Astrocyte of the spinal cord (primary cell): ENCODE measurements at regions not wholly inside any gene's neighbourhood (a gene's known extent, or its start where the extent isn't known, plus 50 kb on each side); places are given as distances from the start of the nearest gene placed in this dataset.

Source experiments
- DNase-seq: peaks from one replicate; pipeline ENCODE4 v3.0.0; 2011; ENCODE audit warnings: low read depth, low spot score
- H3K4me3 ChIP-seq: 2 replicates; pipeline ENCODE4 v1.5.1; 2011; ENCODE audit warnings: low read depth, mild to moderate bottlenecking, low read length, moderate library complexity
- CTCF ChIP-seq: IDR thresholded peaks from 2 replicates; pipeline ENCODE4 v1.5.1; 2012; ENCODE audit warnings: low read depth, mild to moderate bottlenecking, low read length, inconsistent platforms
- in situ Hi-C: cut with HindIII; loops from 2 replicates; pipeline ENCODE4 v1.10.0; 2017; ENCODE audit warnings: low sequenced_read_pairs

DNA sequence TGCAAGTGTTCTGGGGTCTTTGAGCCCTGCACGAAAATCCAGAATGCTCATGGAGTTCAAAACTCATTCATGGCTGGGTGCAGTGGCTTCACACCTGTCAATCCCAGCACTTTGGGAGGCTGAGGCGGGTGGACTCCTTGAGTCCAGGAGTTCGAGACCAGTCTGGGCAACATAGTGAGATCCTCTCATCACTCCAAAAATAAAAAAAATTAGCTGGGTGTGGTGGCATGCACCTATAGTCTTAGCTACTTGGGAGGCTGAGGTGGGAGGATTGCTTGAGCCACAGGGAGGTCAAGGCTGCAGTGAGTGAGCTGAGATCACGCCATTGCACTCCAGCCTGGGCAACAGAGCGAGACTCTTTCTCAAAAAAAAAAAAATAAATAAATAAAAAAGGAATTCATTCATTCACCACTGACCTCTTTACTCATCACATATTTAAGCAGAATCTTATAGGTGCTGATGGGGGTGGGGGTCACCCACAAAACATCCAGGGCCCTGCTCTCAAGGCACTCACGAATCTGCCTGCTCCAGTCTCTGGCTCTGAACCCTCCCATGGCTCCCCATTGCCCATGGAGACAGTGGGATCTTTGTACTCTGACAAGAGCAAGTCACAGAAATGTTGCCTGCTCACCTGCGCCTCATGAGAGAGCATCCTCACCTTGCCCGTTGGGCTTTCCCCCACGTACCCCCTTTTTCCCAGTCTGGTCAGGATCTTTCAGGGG is 76.7 kb upstream of the IER5L start:
- H3K4me3 ChIP-seq = no peak overlapping the region
- no peak for DNase-seq
- no peak for TF ChIP-seq CTCF
- in situ Hi-C loops = no loop called here

DNA sequence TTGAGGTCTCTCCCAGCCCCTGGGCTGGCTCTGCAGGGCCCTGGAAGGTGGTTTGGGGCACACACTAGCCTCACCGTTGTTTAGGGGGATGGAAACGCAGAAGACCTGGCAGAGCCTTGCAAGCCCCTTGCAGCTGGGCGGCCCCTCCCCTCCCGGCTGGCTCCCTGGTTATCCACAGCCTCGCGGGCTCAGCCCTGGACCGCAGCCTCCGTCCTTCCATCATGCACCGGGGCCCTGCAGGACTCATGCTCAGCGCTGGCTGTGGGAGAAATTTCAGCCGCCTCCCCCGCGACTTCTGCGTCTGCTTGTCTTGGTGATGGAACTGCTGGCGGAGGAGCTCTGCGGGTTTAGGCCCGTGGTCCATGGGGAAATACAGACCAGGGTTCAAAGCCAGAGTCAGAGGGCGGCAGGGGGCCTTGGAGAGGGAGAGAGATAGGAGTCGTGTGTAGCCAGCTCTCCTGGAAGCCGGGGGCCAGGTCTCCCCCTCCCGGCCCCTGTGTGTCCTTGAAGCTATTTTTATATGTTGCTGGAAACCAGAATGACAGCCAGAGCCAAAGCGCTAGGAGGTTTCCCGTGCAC is 75.8 kb upstream of the IER5L start:
- TF ChIP-seq CTCF = no peak
- no peak overlapping the region for H3K4me3 ChIP-seq
- in situ Hi-C loops = no loop called here
- DNase-seq = peak; percentile 46

DNA sequence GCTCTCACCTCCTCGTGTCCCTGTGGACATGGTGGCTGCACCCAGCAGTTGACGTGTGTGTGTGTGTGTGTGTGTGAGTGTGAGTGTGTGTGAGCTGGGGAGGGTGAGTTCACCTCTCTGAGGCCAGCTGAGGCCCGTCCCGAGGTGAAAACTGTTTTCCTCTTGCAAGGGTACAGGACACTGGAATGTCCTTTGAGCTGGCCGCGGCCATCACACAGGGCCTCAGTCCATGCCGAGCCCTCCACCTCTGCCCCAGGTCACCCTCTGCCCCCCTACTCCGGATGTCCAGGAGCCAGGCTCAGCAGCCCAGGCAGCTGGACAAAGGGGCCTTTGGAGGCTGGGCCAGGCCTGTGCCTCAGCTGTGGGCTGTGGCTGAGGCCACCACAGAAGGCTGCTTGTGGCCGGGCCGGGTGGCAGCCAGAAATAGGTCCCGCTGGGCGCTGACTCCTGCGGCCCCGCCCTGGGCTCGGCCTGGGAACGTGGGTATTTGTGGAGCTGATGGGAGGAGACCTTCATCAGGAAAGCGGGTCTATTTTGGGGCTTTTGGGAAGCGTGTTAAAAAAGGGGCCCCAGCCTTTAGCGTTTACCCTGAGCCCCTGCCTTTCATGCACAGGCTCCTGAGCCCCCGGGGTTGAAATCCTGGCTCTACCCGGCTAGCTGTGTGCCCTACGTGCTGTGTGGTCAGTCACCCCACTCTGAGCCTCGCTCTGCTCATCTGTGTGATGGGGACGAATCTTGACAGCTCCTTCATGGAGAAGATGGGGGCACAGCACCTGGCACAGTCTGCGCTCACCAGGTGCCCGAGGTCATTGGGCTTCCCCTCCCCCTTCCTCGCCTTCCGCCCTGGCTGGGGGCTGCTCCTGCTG is 75.1 kb upstream of the IER5L start:
- H3K4me3 ChIP-seq = no peak overlapping the region
- no peak for TF ChIP-seq CTCF
- in situ Hi-C loops = no loop called here
- no peak for DNase-seq

DNA sequence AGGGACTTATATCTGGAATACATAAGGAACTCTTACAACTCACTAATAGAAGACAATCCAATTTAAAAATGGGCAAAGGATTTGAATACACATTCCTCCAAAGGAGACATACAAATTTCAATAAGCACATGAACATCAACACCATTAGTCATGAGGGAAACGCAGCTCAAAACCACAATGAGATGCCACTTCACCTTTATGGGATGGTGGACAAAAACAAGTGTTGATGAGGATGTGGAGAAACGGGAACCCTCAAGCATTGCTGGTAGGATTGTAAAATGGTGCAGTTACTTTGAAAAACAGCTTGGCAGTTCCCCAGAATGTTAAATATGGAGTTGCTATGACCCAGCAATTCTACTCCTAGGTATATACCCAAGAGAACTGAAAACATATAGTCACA is 72.7 kb upstream of the IER5L start:
- TF ChIP-seq CTCF = no peak
- no peak overlapping the region for H3K4me3 ChIP-seq
- no peak for DNase-seq
- in situ Hi-C loops = no loop called here

- H3K4me3 ChIP-seq = no peak overlapping the region
- TF ChIP-seq CTCF = no peak
- DNase-seq = no peak
- in situ Hi-C loops = no loop called here
These were observed 69.5 kb upstream of the IER5L start for GRCh38 chr9:129247285-129248153.

- no peak overlapping the region for H3K4me3 ChIP-seq
- no peak for TF ChIP-seq CTCF
- in situ Hi-C loops = no loop called here
- DNase-seq = peak; percentile 40
These were observed 67.2 kb upstream of the IER5L start for GRCh38 chr9:129245276-129245675.
